GM12878 (cell line): ENCODE measurements at regions not wholly inside any gene's neighbourhood (a gene's known extent, or its start where the extent isn't known, plus 50 kb on each side); places are given as distances from the start of the nearest gene placed in this dataset.

ENCODE experiments used
- ATF3 ChIP-seq: IDR thresholded peaks from 2 replicates; pipeline ENCODE4 v1.6.1; 2011; ENCODE audit warnings: low read depth, mild to moderate bottlenecking, low read length, moderate library complexity, borderline replicate concordance; ENCODE audit errors: extremely low read depth
- CBX3 ChIP-seq: fragments of 200-600 bp; sonication (generic); IDR thresholded peaks from 2 replicates; pipeline ENCODE4 v1.6.1; 2016; ENCODE audit warnings: low read depth, borderline replicate concordance
- CHD2 ChIP-seq: IDR thresholded peaks from 2 replicates; pipeline ENCODE4 v1.6.1; 2011; ENCODE audit warnings: low read depth, low read length, improper control_type of control experiment, borderline replicate concordance
- CREB1 ChIP-seq: IDR thresholded peaks from 2 replicates; pipeline ENCODE4 v1.6.1; 2012; ENCODE audit warnings: low read depth, mild to moderate bottlenecking, inconsistent platforms
- CTCF ChIP-seq, 3 experiments: IDR thresholded peaks in 2 of 3; conservative IDR thresholded peaks in 1 of 3; 2 replicates each; pipeline ENCODE4 v1.5.1; 2011; ENCODE audit warnings: low read depth in 3 of 3, low read length in 3 of 3, mild to moderate bottlenecking in 3 of 3, control low read depth in 2 of 3, moderate library complexity in 2 of 3, inconsistent platforms in 1 of 3, mixed read lengths in 1 of 3; ENCODE audit not compliant: control insufficient read depth in 2 of 3, insufficient read depth in 1 of 3; ENCODE audit errors: extremely low read depth in 1 of 3
- DPF2 ChIP-seq: fragments of 450-650 bp; IDR thresholded peaks from 2 replicates; pipeline ENCODE4 v1.6.1; 2017; ENCODE audit warnings: mild to moderate bottlenecking
- GABPA ChIP-seq: IDR thresholded peaks from 2 replicates; pipeline ENCODE4 v1.6.1; 2014; ENCODE audit warnings: antibody characterized with exemption, low read depth, mild to moderate bottlenecking, inconsistent platforms
- IKZF2 ChIP-seq, 2 experiments: fragments of 450-650 bp; IDR thresholded peaks; 2 replicates each; pipeline ENCODE4 v1.6.1; 2017; ENCODE audit warnings: mild to moderate bottlenecking in 2 of 2, moderate library complexity in 2 of 2
- IRF4 ChIP-seq: IDR thresholded peaks from 2 replicates; pipeline ENCODE4 v1.6.1; 2011; ENCODE audit warnings: low read depth, low read length
- POLR2A ChIP-seq: IDR thresholded peaks from 2 replicates; pipeline ENCODE4 v1.6.1; 2011; ENCODE audit warnings: low read depth, mild to moderate bottlenecking, low read length
- POU2F2 ChIP-seq: IDR thresholded peaks from 3 replicates; pipeline ENCODE4 v1.6.1; 2011; ENCODE audit warnings: low read depth, mild to moderate bottlenecking, low read length, borderline replicate concordance
- PRDM15 ChIP-seq: fragments of 450-650 bp; formaldehyde crosslinking; IDR thresholded peaks from 2 replicates; pipeline ENCODE4 v1.4.0; 2020; ENCODE audit warnings: mild to moderate bottlenecking, moderate library complexity
- SIN3A ChIP-seq: IDR thresholded peaks from 2 replicates; pipeline ENCODE4 v1.6.1; 2012; ENCODE audit warnings: low read depth, low read length, improper control_type of control experiment
- TBL1XR1 ChIP-seq: IDR thresholded peaks from 2 replicates; pipeline ENCODE4 v1.6.1; 2012; ENCODE audit warnings: low read depth, low read length, improper control_type of control experiment
- TCF12 ChIP-seq: IDR thresholded peaks from 2 replicates; pipeline ENCODE4 v1.6.1; 2011; ENCODE audit warnings: low read depth, mild to moderate bottlenecking, low read length
- ZNF207 ChIP-seq: fragments of 450-650 bp; IDR thresholded peaks from 2 replicates; pipeline ENCODE4 v1.6.1; 2014; ENCODE audit warnings: antibody characterized with exemption, mild to moderate bottlenecking, borderline replicate concordance
- ZNF384 ChIP-seq: IDR thresholded peaks from 2 replicates; pipeline ENCODE4 v1.6.1; 2012; ENCODE audit warnings: low read depth, mild to moderate bottlenecking, low read length, improper control_type of control experiment, borderline replicate concordance
- ZNF592 ChIP-seq: fragments of 450-650 bp; IDR thresholded peaks from 2 replicates; pipeline ENCODE4 v1.6.1; 2017; ENCODE audit warnings: mild to moderate bottlenecking, moderate library complexity
- ZZZ3 ChIP-seq: IDR thresholded peaks from 2 replicates; pipeline ENCODE4 v1.6.1; 2011; ENCODE audit warnings: low read depth; ENCODE audit not compliant: control insufficient read depth, insufficient read length

- no peak for TF ChIP-seq PRDM15 (CRISPR knock-in tag)
- TF ChIP-seq IKZF2 (IDR thresholded peaks at IDR 0.05): peak; percentile 99 to 100
- peak; percentile 98 for TF ChIP-seq DPF2
- 0 out of 2 replicates have a peak, but pooled peaks have one; percentile 54 for TF ChIP-seq CHD2
- no peak for TF ChIP-seq ZZZ3
- TF ChIP-seq IRF4: peak; percentile 83; the same call in 1 of the 2 replicates
- TF ChIP-seq SIN3A: no peak
- no peak for TF ChIP-seq ZNF592
- TF ChIP-seq CTCF (IDR thresholded peaks at IDR 0.05 in 2 of 3, conservative IDR thresholded peaks at IDR 0.05 in 1 of 3; ENCODE audit: control insufficient read depth in 2 of 3, extremely low read depth in 1 of 3, insufficient read depth in 1 of 3, low read depth in 3 of 3, low read length in 3 of 3): no peak
- TF ChIP-seq ATF3: no peak
- no peak for TF ChIP-seq POLR2A
- TF ChIP-seq TCF12: peak; percentile 96
- TF ChIP-seq TBL1XR1: peak; percentile 85
- TF ChIP-seq ZNF384: 0 out of 2 replicates have a peak, but pooled peaks have one; percentile 13
- no peak for TF ChIP-seq CBX3
- peak; percentile 68; the same call in 1 of the 3 replicates for TF ChIP-seq POU2F2
- no peak for TF ChIP-seq CREB1
- TF ChIP-seq GABPA: no peak
- no peak; the same call in 1 of the 2 replicates for TF ChIP-seq ZNF207
These were observed 230.3 kb upstream of the PGRMC2 start (continued) for GRCh38 chr4:128517739-128518510.
